GM12874 (cell line): ENCODE measurements at regions not wholly inside any gene's neighbourhood (a gene's known extent, or its start where the extent isn't known, plus 50 kb on each side); places are given as distances from the start of the nearest gene placed in this dataset.

Experiments used
- CTCF ChIP-seq: IDR thresholded peaks from 2 replicates; pipeline ENCODE4 v1.5.1; 2011; ENCODE audit warnings: low read depth, mild to moderate bottlenecking, control low read depth, low read length, moderate library complexity; ENCODE audit not compliant: insufficient read depth

GRCh38 chr5:103741984-103742383 is 179.4 kb upstream of the NUDT12 start:
- TF ChIP-seq CTCF, result no peak

GRCh38 chr5:103724271-103724670 is 161.7 kb upstream of the NUDT12 start:
- no peak for TF ChIP-seq CTCF

GRCh38 chr5:103721183-103721582 is 158.6 kb upstream of the NUDT12 start:
- no peak for TF ChIP-seq CTCF

- no peak for TF ChIP-seq CTCF
Measured at GRCh38 chr5:103718108-103718507, 155.5 kb upstream of the NUDT12 start.

- TF ChIP-seq CTCF, result no peak
Measured at GRCh38 chr5:103708601-103709000, 146.0 kb upstream of the NUDT12 start.

- TF ChIP-seq CTCF, result no peak
Measured at GRCh38 chr5:103706939-103707682, 144.5 kb upstream of the NUDT12 start.

- no peak for TF ChIP-seq CTCF
Measured at GRCh38 chr5:103703617-103704016, 141.0 kb upstream of the NUDT12 start.
